AG04450 (cell line): ENCODE measurements at regions not wholly inside any gene's neighbourhood (a gene's known extent, or its start where the extent isn't known, plus 50 kb on each side); places are given as distances from the start of the nearest gene placed in this dataset.

Experiments
- CTCF ChIA-PET: fragments of 300-600, 350-600 bp; formaldehyde crosslinking; extraction: SDS; loops from one replicate; lab custom pipeline; 2022; ENCODE audit warnings: antibody characterized with exemption, inconsistent platforms; lab: Charles Lee
- POLR2A ChIA-PET: fragments of 350-600 bp; formaldehyde crosslinking; extraction: SDS; loops from one replicate; lab custom pipeline; 2021; ENCODE audit warnings: antibody characterized with exemption, inconsistent platforms; lab: Yijun Ruan, JAX
- DNase-seq: peaks from one replicate; pipeline ENCODE4 v3.0.0-alpha.2; 2011; ENCODE audit warnings: low read depth, low spot score
- H3K27ac ChIP-seq: one replicate; pipeline ENCODE4 v1.5.1; 2012; ENCODE audit warnings: low read depth, low read length, control low read depth
- H3K27me3 ChIP-seq: one replicate; pipeline ENCODE4 v1.6.0; 2012; ENCODE audit warnings: low read length; ENCODE audit not compliant: control insufficient read depth, insufficient read depth
- H3K4me3 ChIP-seq: 2 replicates; pipeline ENCODE4 v1.5.1; 2011; ENCODE audit warnings: mild to moderate bottlenecking, low read depth, low read length, control low read depth
- H3K9me3 ChIP-seq: 2 replicates; pipeline ENCODE4 v1.5.1; 2012; ENCODE audit warnings: low read length; ENCODE audit not compliant: control insufficient read depth, insufficient read depth
- CTCF ChIP-seq: IDR thresholded peaks from 2 replicates; pipeline ENCODE4 v1.5.1; 2011; ENCODE audit warnings: low read depth, low read length, control low read depth, inconsistent platforms

- no peaks in the 10 kb centered on the region for H3K27me3 ChIP-seq
- H3K9me3 ChIP-seq = 0 out of 2 replicates have a peak, but pooled peaks cover 4% of the 10 kb centered on the region
- ChIA-PET POLR2A (no interaction called here), CTCF (no interaction called here)
- DNase-seq = no peak
- TF ChIP-seq CTCF = no peak
- no peak overlapping the region for H3K4me3 ChIP-seq
- no peak overlapping the region for H3K27ac ChIP-seq
Measured at GRCh38 chr17:53129863-53130262, 692.9 kb upstream of the KIF2B start.

- no peak for TF ChIP-seq CTCF
- POLR2A ChIA-PET = no interaction called here
- DNase-seq = no peak
Measured at GRCh38 chr17:53127331-53127730, 695.4 kb upstream of the KIF2B start.

GRCh38 chr17:53122966-53123365, 699.8 kb upstream of the KIF2B start:
- DNase-seq = no peak
- ChIA-PET POLR2A (no interaction called here), CTCF (no interaction called here)
- H3K4me3 ChIP-seq = no peak overlapping the region
- TF ChIP-seq CTCF = no peak
- H3K27me3 ChIP-seq = no peaks in the 10 kb centered on the region
- no peak overlapping the region for H3K27ac ChIP-seq
- H3K9me3 ChIP-seq = no peaks in the 10 kb centered on the region

More at GRCh38 chr17:53127331-53127730, 695.4 kb upstream of the KIF2B start:
- Histone ChIP-seq H3K27ac (no peak overlapping the region), H3K4me3 (no peak overlapping the region), H3K27me3 (no peaks in the 10 kb centered on the region), H3K9me3 (0 out of 2 replicates have a peak, but pooled peaks cover 4% of the 10 kb centered on the region)
- CTCF ChIA-PET = no interaction called here

GRCh38 chr17:53119773-53120172, 703.0 kb upstream of the KIF2B start:
- POLR2A ChIA-PET = no interaction called here
- H3K27ac ChIP-seq = no peak overlapping the region

GRCh38 chr17:53118948-53119347, 703.8 kb upstream of the KIF2B start:
- CTCF ChIA-PET = no interaction called here
- TF ChIP-seq CTCF = no peak
- Histone ChIP-seq H3K27ac (no peak overlapping the region), H3K9me3 (peaks cover 2% of the 10 kb centered on the region; the same call in 1 of the 2 replicates), H3K27me3 (no peaks in the 10 kb centered on the region), H3K4me3 (no peak overlapping the region)
- POLR2A ChIA-PET = no interaction called here
- DNase-seq = no peak

More at GRCh38 chr17:53119773-53120172, 703.0 kb upstream of the KIF2B start:
- CTCF ChIA-PET = no interaction called here
- no peaks in the 10 kb centered on the region for H3K27me3 ChIP-seq
- no peak overlapping the region for H3K4me3 ChIP-seq
- no peak for DNase-seq
- no peak for TF ChIP-seq CTCF
- peaks cover 2% of the 10 kb centered on the region; the same call in 1 of the 2 replicates for H3K9me3 ChIP-seq
